ENCODE measurements at regions not wholly inside any gene's neighbourhood (a gene's known extent, or its start where the extent isn't known, plus 50 kb on each side); places are given as distances from the start of the nearest gene placed in this dataset.

DNA sequence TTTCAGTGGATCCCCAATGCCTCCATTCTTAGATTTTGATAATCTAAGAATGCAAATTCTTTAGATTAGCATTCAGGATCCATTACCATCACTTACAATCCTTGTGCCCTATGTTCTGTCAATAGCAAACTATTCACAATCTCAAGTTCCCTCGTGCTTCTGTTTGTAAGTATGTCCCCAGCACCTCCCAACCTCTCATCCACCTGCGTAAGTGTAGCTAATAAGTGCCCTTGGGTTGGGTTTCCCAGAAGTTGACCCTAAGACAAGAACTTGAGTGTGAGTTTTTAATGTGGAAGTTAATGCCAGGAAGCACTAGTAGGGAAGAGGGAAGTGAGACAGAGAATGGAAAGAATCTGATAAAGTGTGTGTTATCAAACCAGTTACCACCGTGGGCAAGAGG lies 72.6 kb upstream of the PAK5 start:
- Mint-ChIP-seq H3K4me3 (no peak overlapping the region), H3K4me1 (no peaks in the 10 kb centered on the region), H3K27ac (no peak overlapping the region), H3K36me3 (ENCODE audit: low read depth) (no peaks in the 10 kb centered on the region), H3K9me3 (no peaks in the 10 kb centered on the region), H3K27me3 (ENCODE audit: insufficient read depth, low read depth, poor library complexity) (no peaks in the 10 kb centered on the region)
- TF ChIP-seq POLR2AphosphoS5 (IDR thresholded peaks at IDR 0.05; ENCODE audit: low read depth) (no peak), EZH2phosphoT487 (IDR thresholded peaks at IDR 0.05; ENCODE audit: unreplicated experiment) (no peak), ZNF114 (CRISPR knock-in tag; IDR thresholded peaks at IDR 0.05) (no peak), STAT1 (IDR thresholded peaks at IDR 0.05; ENCODE audit: unreplicated experiment) (no peak), CREB1 (CRISPR knock-in tag; IDR thresholded peaks at IDR 0.05; ENCODE audit: low read depth) (no peak), EZH2 (IDR thresholded peaks at IDR 0.05; ENCODE audit: low read depth, unreplicated experiment) (no peak)
- TF ChIP-seq, protein P1, sequence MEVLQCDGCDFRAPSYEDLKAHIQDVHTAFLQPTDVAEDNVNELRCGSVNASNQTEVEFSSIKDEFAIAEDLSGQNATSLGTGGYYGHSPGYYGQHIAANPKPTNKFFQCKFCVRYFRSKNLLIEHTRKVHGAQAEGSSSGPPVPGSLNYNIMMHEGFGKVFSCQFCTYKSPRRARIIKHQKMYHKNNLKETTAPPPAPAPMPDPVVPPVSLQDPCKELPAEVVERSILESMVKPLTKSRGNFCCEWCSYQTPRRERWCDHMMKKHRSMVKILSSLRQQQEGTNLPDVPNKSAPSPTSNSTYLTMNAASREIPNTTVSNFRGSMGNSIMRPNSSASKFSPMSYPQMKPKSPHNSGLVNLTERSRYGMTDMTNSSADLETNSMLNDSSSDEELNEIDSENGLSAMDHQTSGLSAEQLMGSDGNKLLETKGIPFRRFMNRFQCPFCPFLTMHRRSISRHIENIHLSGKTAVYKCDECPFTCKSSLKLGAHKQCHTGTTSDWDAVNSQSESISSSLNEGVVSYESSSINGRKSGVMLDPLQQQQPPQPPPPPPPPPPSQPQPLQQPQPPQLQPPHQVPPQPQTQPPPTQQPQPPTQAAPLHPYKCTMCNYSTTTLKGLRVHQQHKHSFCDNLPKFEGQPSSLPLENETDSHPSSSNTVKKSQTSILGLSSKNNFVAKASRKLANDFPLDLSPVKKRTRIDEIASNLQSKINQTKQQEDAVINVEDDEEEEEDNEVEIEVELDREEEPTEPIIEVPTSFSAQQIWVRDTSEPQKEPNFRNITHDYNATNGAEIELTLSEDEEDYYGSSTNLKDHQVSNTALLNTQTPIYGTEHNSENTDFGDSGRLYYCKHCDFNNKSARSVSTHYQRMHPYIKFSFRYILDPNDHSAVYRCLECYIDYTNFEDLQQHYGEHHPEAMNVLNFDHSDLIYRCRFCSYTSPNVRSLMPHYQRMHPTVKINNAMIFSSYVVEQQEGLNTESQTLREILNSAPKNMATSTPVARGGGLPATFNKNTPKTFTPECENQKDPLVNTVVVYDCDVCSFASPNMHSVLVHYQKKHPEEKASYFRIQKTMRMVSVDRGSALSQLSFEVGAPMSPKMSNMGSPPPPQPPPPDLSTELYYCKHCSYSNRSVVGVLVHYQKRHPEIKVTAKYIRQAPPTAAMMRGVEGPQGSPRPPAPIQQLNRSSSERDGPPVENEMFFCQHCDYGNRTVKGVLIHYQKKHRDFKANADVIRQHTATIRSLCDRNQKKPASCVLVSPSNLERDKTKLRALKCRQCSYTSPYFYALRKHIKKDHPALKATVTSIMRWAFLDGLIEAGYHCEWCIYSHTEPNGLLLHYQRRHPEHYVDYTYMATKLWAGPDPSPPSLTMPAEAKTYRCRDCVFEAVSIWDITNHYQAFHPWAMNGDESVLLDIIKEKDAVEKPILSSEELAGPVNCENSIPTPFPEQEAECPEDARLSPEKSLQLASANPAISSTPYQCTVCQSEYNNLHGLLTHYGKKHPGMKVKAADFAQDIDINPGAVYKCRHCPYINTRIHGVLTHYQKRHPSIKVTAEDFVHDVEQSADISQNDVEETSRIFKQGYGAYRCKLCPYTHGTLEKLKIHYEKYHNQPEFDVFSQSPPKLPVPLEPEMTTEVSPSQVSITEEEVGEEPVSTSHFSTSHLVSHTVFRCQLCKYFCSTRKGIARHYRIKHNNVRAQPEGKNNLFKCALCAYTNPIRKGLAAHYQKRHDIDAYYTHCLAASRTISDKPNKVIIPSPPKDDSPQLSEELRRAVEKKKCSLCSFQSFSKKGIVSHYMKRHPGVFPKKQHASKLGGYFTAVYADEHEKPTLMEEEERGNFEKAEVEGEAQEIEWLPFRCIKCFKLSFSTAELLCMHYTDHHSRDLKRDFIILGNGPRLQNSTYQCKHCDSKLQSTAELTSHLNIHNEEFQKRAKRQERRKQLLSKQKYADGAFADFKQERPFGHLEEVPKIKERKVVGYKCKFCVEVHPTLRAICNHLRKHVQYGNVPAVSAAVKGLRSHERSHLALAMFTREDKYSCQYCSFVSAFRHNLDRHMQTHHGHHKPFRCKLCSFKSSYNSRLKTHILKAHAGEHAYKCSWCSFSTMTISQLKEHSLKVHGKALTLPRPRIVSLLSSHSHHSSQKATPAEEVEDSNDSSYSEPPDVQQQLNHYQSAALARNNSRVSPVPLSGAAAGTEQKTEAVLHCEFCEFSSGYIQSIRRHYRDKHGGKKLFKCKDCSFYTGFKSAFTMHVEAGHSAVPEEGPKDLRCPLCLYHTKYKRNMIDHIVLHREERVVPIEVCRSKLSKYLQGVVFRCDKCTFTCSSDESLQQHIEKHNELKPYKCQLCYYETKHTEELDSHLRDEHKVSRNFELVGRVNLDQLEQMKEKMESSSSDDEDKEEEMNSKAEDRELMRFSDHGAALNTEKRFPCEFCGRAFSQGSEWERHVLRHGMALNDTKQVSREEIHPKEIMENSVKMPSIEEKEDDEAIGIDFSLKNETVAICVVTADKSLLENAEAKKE (CRISPR knock-in tag; IDR thresholded peaks at IDR 0.05), result no peak
- Histone ChIP-seq H3K27ac (ENCODE audit: low read depth) (no peak overlapping the region), H3K4me3 (no peak overlapping the region), H3K36me3 (ENCODE audit: insufficient read depth) (no peaks in the 10 kb centered on the region), H2AFZ (no peak overlapping the region), H3K4me2 (no peak overlapping the region), H3K9me2 (ENCODE audit: insufficient read depth) (no peaks in the 10 kb centered on the region), H4K20me1 (replicated peaks; ENCODE audit: insufficient read depth) (no peaks in the 10 kb centered on the region), H3K27me3 (ENCODE audit: insufficient read depth) (no peaks in the 10 kb centered on the region), H3F3A (replicated peaks; ENCODE audit: low read depth) (no peaks in the 10 kb centered on the region), H3K4me1 (ENCODE audit: insufficient read depth) (no peaks in the 10 kb centered on the region), H3K79me2 (replicated peaks; ENCODE audit: insufficient read depth) (no peaks in the 10 kb centered on the region)
- no peak for ATAC-seq
- DNase-seq (ENCODE audit: low spot score), result no peak

DNA sequence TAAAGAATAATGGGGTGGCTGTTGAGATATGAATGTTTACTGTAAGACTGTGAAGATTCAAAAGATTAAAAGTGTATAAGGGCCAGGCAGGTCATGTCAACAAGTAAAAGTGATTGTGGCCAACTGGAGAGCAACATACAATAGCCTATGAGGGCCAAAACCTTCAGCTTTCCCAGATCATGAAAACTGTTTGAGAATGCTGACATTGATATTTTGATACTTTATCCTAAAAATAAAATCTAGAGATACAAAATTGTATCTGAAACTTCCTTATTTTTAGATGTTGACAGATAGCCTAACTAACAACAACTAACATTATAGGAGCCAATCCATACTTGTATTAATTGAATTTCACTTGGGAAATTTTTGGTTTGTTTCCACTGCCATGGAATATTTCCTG lies 70.3 kb upstream of the PAK5 start:
- Mint-ChIP-seq H3K4me3 (no peak overlapping the region), H3K27me3 (ENCODE audit: insufficient read depth, low read depth, poor library complexity) (no peaks in the 10 kb centered on the region), H3K4me1 (no peaks in the 10 kb centered on the region), H3K27ac (no peak overlapping the region), H3K9me3 (no peaks in the 10 kb centered on the region), H3K36me3 (ENCODE audit: low read depth) (no peaks in the 10 kb centered on the region)
- Histone ChIP-seq H4K20me1 (replicated peaks; ENCODE audit: insufficient read depth) (no peaks in the 10 kb centered on the region), H3K4me2 (no peak overlapping the region), H3K4me1 (ENCODE audit: insufficient read depth) (no peaks in the 10 kb centered on the region), H3K36me3 (ENCODE audit: insufficient read depth) (no peaks in the 10 kb centered on the region), H2AFZ (no peak overlapping the region), H3K27me3 (ENCODE audit: insufficient read depth) (no peaks in the 10 kb centered on the region), H3K4me3 (no peak overlapping the region), H3F3A (replicated peaks; ENCODE audit: low read depth) (no peaks in the 10 kb centered on the region), H3K79me2 (replicated peaks; ENCODE audit: insufficient read depth) (no peaks in the 10 kb centered on the region), H3K27ac (ENCODE audit: low read depth) (no peak overlapping the region), H3K9me2 (ENCODE audit: insufficient read depth) (no peaks in the 10 kb centered on the region)
- ATAC-seq, result no peak
- DNase-seq (ENCODE audit: low spot score), result no peak
- TF ChIP-seq, protein P2, sequence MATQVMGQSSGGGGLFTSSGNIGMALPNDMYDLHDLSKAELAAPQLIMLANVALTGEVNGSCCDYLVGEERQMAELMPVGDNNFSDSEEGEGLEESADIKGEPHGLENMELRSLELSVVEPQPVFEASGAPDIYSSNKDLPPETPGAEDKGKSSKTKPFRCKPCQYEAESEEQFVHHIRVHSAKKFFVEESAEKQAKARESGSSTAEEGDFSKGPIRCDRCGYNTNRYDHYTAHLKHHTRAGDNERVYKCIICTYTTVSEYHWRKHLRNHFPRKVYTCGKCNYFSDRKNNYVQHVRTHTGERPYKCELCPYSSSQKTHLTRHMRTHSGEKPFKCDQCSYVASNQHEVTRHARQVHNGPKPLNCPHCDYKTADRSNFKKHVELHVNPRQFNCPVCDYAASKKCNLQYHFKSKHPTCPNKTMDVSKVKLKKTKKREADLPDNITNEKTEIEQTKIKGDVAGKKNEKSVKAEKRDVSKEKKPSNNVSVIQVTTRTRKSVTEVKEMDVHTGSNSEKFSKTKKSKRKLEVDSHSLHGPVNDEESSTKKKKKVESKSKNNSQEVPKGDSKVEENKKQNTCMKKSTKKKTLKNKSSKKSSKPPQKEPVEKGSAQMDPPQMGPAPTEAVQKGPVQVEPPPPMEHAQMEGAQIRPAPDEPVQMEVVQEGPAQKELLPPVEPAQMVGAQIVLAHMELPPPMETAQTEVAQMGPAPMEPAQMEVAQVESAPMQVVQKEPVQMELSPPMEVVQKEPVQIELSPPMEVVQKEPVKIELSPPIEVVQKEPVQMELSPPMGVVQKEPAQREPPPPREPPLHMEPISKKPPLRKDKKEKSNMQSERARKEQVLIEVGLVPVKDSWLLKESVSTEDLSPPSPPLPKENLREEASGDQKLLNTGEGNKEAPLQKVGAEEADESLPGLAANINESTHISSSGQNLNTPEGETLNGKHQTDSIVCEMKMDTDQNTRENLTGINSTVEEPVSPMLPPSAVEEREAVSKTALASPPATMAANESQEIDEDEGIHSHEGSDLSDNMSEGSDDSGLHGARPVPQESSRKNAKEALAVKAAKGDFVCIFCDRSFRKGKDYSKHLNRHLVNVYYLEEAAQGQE (IDR thresholded peaks at IDR 0.05; ENCODE audit: unreplicated experiment), result no peak
- TF ChIP-seq EZH2 (IDR thresholded peaks at IDR 0.05; ENCODE audit: low read depth, unreplicated experiment), result no peak
